SIG-M5 treated with dmso at 0.1 percent for 504 hours (cell line): ENCODE measurements at regions not wholly inside any gene's neighbourhood (a gene's known extent, or its start where the extent isn't known, plus 50 kb on each side); places are given as distances from the start of the nearest gene placed in this dataset.

Source experiments
- DNase-seq: peaks from one replicate; lab custom pipeline; 2025; ENCODE audit not compliant: unreplicated experiment; lab: John Stamatoyannopoulos, UW

GRCh38 chr12:94094700-94095099 lies 53.7 kb upstream of the PLXNC1 start:
- no peak for DNase-seq

- DNase-seq: no peak
Observed at GRCh38 chr12:94095618-94096017, 52.8 kb upstream of the PLXNC1 start.

- DNase-seq: no peak
Observed at GRCh38 chr12:94098466-94098865, 49.9 kb upstream of the PLXNC1 start.
